T-helper 2 cell treated with Interferon-gamma antibody and Interleukin-4, amounts not matched to agents 100 ng/mL and 5 ng/mL, for 36 hours (primary cell): ENCODE measurements at regions not wholly inside any gene's neighbourhood (a gene's known extent, or its start where the extent isn't known, plus 50 kb on each side); places are given as distances from the start of the nearest gene placed in this dataset.
"Not testable (repeated sequence)": the region's sequence is repeated elsewhere in the genome, so short reads cannot be mapped to it uniquely, and the experiment has no call there.

ENCODE experiments used
- intact Hi-C: fragments of 100-400 bp; cut with micrococcal nuclease; formaldehyde crosslinking; loops from one replicate; pipeline ENCODE4 v1.15.1; 2023

DNA sequence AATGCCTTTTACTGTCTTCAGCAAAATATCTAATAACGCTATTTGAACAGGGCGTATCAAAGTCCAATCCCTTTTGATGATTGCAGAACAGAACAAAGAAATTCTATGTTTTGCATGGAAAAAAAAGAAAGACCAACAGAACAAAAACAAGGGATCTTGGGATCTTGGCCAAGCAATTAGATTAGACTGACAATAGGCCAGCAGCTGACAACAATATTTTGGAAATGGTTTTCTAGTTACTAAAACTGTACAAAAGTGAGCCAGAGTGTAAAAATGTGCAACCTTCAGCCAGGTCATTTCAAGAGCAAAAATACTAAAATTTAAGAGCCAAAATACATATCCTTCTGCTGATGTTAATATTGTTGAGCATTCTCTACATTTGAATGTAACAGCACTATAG lies 716.5 kb upstream of the KCND2 start:
- intact Hi-C loops = no loop called here

DNA sequence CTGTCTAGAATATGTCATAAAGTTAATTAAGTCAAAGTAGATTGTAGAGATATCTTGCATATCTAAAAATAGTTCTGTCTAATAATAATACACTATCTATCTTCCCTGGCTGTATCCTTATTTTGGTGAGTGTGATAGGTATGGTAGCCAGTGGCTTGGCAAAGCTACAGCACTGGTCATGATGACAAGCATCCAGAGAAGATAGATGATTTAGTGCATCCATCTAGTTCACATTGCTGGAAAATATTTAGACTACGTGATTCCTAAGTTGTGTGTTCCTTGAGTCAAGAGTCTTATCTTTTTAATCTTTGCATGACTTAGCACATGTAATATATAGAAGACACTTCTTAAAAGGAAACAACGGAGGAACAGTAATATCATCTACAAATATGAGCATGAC lies 711.2 kb upstream of the KCND2 start:
- intact Hi-C loops = no loop called here

DNA sequence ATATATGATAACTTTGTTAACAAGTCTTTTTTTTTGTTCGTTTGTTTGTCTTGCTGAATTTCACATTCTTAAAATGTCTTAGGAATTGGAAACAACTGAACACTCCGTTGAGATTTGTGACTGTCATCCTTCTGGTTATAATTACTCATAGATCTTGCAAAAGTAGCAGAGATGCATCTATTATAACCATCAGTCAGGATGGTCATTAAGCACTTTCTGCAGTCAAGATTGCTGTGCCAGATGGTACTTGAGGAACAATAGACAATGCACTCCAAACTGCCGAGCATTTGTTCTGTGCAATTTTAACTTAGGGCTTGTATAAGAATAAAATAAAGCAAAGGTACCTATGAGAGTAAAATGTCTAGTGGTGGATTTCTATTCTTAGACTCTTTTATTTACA lies 710.1 kb upstream of the KCND2 start:
- intact Hi-C loops = no loop called here

DNA sequence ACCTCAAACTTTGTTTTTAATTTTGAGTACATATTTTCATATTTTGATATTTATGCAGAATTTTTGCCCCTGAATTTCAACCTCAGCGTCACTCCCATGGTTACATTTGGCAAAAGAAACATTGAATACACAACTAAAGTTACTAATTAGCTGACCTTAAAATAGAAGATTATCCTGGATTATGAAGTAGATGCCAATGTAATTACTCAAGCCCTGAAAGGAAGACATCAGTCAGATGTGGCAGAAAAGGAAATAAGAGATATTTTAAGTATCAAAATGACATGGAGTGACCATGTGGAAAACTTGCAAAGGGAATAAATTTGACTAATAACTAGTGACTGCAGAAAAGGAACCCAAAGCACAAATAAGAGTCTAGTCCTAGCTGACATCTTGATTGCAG lies 701.3 kb upstream of the KCND2 start:
- intact Hi-C loops = no loop called here

DNA sequence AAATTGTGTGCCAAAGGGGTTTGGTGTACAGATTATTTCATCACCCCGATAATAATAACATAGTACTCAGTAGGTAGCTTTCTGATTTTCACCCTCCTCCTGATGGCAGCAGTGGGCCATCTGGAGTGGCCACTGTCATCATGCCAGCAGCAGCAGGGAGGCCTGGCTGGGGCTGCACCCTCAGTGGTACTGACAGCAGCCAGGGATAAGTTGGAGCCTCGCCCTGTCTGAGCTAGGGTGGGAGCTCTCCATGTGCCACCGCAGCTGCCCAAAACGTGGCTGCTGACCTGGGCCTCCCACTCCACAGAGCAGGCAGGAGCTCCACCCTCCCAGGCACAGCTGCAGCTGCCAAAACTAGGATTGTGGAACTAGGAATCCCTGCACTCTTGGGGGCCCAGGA lies 700.8 kb upstream of the KCND2 start:
- intact Hi-C loops = no loop called here

DNA sequence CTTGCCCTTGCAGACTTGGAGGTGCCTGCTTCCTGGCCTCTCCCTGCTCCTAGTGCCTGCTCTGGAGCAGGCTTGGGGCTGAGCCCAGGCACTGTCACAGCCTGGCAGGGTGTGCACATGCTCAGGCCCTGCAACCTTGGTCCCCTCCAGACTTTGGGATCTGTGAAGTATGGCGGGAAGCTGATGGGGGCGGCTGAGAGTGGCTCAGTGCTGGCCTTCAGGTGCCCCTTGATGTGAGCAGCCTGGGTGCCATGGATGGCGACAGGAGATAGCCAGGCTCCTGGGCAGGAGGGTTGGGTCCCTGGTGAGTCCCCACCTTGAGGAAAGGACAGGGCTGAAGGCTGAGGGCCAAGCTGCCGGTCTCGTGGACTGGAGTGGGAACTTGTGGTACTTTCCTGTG lies 700.4 kb upstream of the KCND2 start:
- intact Hi-C loops = no loop called here

DNA sequence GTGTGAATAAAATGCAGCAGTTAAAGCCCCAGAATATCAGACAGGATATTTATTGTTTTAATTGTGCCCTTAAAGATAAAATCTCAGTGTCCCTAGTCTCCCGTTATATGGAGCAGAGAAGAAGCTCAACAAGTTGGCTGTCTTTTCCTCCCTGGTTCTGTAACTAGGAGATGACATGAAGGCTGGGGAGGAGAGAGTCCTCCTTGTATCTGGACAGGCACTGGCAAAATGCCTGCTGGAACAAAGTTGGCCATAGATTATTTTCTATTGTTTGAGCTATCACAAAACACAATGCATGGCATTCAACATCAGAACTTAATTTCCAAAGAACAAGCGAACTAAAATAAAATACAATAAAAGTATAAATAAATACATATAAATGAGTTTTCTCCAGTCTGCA lies 694.9 kb upstream of the KCND2 start:
- intact Hi-C loops = no loop called here

DNA sequence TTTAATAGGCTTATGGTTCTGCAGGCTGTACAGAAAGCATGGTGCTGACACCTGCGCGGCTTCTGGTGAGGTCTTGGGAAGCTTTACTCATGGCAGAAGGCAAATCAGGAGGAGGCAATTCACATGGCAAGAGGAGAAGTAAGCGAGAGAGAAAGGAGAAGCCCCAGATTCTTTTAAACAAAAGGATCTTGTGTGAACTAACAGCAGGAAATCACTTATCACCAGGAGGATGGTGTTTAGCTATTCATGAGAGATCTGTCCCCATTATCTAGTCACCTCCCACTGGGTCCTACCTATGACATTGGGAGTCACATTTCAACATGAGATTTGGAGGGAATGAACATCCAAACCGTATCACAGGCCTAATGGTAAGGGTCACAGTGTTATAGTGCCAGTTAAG lies 678.0 kb upstream of the KCND2 start:
- intact Hi-C loops = no loop called here

DNA sequence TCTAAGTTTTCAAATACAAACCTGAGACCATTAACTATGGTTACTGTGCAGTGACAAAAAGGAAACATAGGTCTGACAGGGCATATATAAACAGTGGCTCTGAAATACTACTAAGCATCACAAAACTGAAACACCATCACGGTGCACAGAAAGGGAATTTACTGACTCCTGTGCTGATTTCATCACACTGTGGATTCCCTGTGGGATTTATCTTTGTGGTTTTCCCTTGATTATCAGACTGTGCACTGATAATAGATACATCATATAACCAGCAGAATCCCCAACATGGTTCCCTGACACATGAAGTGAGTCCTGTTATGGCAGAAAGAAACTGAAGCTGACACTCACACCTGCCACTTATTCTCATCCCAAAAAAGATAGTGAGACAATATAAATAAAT lies 676.3 kb upstream of the KCND2 start:
- intact Hi-C loops = no loop called here

DNA sequence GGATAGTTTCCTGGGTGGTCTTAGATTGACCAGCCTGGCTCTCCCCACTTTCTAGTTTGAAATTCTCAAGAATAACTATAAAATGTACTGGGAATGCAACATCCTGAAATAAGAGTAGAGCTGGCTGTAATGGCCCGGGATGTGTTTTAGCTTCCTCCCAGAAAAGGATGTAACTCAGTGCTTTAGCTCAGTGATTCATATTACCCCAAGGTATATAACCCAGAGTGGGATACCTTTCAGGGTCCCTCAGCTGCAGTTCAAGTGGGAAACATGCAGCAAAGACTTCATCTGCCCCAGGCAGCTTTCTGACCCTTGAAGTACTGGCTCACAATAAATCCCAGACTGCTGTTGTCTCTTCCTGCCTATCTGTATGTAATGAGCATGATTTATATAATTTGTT lies 666.7 kb upstream of the KCND2 start:
- intact Hi-C loops = no loop called here

DNA sequence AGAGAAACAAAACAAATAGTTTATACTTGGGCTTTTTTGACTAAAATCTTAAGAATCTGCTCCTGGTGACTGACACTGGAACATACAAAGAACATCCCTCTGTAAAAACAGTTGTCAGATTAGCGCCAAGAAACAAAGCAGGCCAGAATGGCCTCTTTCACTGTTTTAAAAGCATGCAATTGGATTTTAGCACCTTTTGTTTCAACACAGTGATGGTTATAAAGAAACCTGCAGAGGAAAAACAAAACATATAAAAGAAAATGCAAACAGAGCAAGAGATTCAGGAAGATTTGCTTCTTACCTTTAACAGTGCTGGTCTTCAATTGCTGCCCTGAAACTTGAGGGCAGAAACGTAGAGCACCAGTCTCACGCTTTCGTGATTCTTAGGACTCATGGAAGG lies 652.2 kb upstream of the KCND2 start:
- intact Hi-C loops = no loop called here

DNA sequence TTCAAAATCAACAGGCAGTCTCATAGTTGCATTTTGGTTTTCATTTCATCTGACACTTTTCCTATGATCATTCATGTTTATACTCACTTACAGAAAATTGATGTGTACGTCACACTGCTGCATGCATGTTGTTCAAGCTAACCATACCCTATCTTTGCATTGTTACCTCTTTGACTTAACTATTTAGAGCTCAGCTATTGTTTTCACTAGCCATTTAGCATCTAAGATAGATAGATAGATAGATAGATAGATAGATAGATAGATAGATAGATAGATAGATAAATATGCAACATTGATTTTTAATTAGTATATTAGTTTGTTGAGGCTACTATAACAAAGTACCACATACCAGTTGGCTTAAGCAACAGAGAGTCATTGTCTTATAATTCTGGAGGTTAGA lies 649.5 kb upstream of the KCND2 start:
- intact Hi-C loops = no loop called here

DNA sequence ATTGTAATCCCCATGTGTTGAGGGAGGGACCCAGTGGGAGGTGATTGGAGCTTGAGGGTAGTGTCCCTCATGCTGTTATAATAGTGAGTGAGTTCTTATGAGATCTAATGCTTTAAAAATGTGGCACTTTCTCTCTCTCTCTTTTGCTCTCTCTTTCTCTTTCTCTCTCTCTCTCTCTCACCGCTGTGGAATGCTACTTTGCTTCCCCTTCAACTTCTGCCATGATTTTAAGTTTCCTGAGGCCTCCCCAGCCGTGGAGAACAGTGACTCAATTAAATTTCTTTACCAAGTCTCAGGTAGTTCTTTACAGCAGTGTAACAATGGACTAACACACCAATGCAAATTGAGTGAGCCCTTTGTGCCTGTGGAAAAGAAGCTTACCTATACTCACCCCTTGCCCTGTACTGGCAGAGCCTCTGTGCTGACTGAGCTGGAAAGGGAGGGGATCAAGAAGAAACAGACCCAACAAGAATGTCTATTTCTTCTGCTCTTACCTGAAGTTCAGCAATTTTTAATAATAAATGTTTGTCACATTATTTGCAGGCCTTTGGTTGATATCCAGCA lies 642.5 kb upstream of the KCND2 start:
- intact Hi-C loops = no loop called here

DNA sequence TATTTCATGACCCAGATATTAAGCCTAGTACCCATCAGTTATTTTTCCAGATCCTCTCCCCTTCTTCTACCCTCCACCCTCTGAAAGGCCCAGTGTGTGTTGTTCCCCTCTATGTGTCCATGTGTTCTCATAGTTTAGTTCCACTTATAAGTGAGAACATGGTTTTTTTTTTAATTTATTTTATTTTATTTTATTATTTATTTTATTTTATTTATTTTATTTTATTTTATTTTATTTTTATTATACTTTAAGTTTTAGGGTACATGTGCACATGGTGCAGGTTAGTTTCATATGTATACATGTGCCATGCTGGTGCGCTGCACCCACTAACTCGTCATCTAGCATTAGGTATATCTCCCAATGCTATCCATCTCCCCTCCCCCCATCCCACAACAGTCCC lies 639.2 kb upstream of the KCND2 start:
- intact Hi-C loops = not testable (repeated sequence)

DNA sequence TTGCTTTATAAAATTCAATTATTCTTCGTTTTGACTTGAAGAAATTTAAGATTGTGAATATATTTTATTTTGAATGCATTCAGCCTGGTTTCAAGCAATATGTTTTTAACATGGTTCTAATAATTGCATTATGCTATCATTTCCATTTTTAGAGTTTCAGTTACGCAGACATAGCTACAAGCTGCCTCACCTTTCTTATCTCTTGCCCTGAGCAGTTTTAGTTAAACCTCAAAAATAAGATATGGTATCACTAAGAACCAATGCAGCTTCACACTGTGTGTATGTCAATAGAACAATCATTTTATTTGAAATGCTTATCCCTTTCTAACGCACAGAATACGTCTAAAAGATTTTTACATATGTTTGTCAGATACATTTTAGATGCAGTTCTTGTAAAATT lies 632.6 kb upstream of the KCND2 start:
- intact Hi-C loops = no loop called here

DNA sequence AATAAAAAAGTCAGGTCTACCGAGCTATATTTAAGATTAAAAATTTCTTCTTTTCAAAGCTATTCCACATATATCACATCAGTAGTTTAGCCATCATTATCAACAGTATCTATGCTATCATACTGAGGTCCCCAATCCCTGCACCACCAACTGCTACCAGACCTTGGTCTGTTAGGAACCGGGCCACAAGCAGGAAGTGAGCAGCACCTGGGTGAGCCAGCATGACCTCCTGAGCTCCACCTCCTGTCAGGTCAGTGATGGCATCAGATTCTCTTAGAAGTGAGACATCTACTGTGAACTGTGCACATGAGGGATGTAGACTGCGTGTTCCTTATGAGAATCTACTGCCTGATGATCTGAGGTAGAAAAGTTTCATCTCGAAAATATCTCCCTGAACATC lies 632.1 kb upstream of the KCND2 start:
- intact Hi-C loops = no loop called here

DNA sequence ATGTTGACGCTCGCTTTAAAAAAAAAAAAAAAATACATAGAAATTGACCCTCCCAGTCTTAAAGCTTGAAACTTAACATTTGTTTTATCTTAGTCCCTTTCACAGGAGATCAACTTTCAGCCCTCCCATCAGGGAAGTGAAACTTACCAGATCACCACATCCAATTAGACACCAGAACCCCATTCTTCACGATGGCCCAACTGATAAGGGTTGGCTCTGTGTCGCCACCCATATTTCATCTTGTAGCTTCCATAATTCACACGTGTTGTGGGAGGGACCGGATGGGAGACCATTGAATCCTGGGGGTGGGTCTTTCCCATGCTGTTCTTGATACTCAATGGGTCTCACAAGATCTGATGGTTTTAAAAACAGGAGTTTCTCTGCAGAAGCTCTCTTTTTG lies 629.4 kb upstream of the KCND2 start:
- intact Hi-C loops = no loop called here

DNA sequence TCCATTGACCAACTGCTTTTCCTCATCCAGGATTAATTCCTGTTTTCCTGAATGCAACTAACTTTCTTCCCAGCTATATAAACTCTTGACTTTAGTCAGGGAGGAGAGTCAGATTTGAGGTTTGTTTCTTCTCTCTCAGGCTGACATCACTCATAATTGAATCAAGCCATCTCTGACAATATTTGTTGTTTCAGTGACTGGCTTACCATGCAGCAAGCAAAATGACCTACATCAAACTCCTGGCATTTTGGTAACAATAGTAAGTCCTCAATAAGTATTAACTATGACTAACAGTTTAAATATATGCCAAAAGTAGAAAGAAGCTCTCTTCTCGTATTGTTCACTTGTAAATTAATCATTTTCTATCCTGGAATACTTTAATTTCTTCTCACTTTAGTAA lies 625.7 kb upstream of the KCND2 start:
- intact Hi-C loops = no loop called here

DNA sequence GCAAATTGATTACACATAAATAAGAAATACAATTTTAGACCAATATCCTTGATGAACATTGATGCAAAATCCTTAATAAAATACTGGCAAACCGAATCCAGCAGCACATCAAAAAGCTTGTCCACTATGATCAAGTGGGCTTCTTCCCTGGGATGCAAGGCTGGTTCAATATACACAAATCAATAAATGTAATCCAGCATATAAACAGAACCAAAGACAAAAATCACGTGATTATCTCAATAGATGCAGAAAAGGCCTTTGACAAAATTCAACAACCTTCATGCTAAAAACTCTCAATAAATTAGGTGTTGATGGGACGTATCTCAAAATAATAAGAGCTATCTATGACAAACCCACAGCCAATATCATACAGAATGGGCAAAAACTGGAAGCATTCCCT lies 624.2 kb upstream of the KCND2 start:
- intact Hi-C loops = not testable (repeated sequence)

DNA sequence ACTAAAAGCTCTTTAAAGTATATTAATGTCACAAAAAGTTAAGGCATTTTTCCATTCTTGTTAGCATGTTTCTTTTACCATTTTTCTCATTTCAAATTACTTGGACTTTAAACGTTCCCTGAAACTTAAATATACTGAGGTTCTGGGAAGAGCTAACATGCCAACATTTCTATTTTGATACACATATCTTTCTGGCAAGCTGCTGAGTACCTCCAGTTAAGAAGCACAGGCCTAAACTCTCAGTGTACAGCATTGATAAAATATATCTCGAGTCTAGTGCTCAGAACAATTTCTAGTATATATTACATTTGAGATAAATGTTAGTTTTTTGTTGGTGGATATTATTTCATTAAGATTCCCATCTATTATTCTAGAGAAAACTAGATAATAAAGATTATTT lies 612.9 kb upstream of the KCND2 start:
- intact Hi-C loops = no loop called here

DNA sequence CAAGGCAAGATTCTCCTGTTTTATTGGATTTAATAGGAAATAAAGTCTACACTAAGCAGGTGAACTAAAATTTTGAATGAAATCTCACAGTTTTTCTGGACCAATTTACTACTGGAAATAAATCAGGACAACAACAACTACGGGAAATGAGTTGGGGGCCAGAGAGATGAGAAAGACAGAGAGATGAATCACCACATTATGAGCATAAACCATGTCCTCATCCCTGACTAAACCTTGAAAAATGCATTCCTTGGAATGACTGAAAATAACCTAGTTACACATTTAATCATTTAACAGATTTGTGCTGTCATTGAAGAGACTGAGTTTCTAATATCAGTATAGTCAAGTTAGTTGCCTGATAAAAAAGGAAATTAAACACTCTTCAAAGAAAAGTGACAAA lies 608.4 kb upstream of the KCND2 start:
- intact Hi-C loops = no loop called here

DNA sequence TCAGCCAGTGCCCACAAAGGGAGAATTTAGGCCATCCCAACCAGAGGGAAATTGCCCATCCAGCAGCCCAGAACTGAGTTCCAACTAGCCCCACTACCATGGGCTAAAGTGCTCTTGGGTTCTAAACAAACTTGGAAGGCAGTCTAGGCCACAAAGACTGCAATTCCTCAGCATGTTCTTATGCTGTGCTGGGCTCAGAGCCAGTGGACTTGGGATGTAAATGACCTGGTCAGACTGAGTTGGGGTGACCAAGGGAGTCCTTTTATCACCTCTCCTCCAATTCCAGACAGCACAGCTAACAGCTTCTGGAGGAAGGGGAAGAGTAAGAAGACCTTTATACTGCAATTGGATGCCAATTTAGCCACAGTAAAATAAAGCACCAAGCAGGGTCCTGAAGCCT lies 607.2 kb upstream of the KCND2 start:
- intact Hi-C loops = no loop called here

DNA sequence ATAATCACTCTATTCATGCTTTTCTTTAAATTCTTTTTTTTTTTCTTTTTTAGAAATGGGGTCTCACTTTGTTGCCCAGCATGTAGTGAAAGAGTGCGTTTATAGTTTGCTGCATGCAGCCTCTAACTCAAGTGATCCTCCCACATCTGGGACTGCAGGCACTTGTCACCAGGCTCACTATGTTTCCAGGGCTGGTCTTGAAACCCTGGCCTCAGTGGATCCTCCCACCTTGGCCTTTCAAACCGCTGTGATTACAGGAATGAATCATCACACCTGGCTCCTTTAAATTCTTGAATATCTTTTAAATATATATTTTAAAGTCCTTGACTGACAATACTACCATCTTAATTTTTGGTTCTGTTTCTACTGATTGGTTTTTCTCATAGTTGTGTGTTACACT lies 591.6 kb upstream of the KCND2 start:
- intact Hi-C loops = no loop called here

DNA sequence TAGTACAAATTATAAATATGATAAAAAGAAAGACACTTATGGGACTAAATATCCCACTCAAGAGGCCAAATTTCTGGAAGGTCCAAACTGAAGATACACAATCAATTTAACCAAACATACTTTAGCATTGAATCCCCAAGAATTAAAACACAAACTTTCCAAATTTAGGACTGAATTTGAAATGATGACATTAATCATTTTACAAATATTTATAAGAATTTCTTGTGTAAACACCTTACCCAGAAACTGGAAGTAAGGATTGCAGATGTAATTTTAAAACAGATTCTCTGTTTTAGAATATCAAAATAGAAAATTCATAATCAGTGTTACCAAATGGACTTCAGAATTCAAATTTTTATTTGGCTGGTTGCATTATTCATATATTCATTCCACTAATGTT lies 588.2 kb upstream of the KCND2 start:
- intact Hi-C loops = no loop called here
